SH-SY5Y (cell line): ENCODE measurements at regions not wholly inside any gene's neighbourhood (a gene's known extent, or its start where the extent isn't known, plus 50 kb on each side); places are given as distances from the start of the nearest gene placed in this dataset.

Experiments used
- GATA2 ChIP-seq: IDR thresholded peaks from 2 replicates; pipeline ENCODE4 v1.6.1; 2011; ENCODE audit warnings: mild to moderate bottlenecking, low read depth, low read length
- GATA3 ChIP-seq: IDR thresholded peaks from 2 replicates; pipeline ENCODE4 v1.6.1; 2011; ENCODE audit warnings: low read depth, mild to moderate bottlenecking, low read length, moderate library complexity

DNA sequence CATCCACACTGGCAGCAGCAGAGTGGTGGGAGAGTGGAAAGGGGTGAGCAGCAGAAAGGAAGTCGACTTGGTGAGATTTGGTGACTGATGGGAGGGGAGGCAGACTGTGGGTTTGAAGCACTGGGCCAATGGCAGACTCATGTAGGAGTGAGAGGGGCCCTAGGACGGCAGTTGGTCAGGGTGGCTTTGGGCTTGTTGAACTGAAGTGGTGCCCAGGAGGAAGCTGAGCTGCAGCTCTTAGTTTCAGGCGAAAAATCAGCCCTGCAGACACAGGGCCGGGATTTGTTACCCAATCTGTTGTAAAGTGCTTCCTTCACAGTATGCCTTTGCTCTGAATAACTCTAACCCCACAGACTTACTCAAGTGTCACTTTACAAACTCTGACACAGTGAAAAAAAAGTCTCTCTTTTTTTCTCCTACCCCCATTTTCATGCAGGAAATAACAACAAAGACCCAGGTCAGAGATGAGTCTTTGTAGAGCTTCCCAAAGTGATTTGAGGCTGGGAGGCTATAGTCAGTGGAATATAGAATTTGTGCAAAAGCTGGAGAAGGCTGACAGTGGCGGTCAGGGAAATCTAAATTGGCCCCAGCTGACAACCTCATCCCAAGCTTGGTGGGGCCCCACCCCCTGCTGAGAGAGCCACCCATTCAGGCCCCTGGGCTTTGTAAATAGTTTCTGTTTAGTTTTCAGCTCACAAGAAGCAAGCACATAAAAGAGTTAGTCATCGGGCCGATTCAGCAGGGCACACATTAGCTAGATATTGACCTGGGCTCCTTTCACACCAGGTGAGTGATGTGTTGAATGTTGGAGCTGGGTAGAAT is 226.9 kb downstream of the VAPA start:
- TF ChIP-seq GATA2 (no peak), GATA3 (no peak)

DNA sequence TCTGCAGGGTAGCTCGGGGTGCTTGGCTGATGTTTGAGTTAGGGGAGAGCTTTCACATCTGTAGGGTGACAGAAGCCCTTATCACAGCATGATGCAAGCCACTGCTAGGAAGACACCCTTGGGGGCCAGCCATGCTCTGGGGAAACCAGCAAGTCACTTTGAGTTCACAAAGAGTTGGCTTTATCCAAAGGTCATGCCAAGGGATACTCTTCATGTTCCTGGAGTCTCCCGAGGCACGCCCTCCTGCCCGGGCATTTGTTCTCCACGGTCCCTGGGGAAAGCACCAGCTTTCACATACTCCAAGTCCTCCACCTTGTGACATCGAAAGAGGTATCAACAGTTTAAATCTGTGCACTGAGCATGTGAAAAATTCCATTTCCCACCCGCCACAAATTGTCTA is 227.7 kb downstream of the VAPA start:
- TF ChIP-seq GATA2 = no peak
- TF ChIP-seq GATA3 = no peak

DNA sequence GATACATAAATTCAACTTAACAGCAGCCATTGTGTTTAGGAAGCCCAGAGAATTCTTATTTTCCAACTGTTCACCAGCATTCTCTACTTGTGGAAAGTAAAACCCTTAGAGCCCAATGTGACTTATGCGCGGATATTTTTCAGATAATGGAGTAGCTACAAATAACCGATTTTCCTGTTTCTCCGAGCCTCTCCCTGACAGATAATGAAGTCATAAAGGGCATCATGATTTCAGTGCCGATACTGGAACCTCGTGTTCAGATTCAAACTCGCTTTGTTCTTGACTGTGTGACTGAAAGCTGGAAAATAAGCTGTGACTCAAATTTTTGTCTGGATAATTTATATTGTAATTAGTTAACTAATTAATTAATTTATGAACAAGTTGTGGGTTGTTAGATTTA is 228.2 kb downstream of the VAPA start:
- TF ChIP-seq GATA2 (no peak), GATA3 (no peak)

DNA sequence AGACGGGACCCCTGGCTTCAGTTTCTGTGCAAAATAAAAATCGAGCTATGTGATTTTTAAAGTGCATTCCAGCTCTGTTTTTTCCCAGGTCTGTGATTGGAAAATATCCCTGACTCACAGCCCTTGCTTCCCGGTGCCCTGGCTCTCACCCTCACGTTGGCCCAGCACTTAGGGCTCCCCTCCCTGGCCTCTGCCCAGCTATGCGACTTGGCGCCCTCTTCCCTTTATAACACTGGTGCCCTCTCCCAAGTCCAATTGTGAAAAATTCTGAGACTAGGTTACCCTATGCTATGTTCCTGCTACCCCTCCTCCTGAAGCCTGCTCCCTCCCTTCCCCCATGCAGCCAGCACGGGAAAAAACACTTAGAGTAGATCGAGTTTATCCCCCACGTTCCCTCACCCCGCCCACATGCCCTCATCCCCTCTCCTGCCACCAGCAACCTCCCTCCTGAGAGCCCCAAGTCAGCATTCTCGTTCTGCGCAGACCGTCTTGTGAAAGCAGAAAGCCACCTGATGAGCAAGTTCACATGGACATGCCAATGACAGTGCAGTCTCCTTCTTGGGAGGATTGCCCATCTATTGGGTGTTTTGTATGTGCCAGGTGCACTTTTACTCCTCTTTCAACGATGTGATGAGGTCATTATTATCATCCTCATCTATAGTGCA is 228.8 kb downstream of the VAPA start:
- no peak for TF ChIP-seq GATA2
- TF ChIP-seq GATA3 = no peak

DNA sequence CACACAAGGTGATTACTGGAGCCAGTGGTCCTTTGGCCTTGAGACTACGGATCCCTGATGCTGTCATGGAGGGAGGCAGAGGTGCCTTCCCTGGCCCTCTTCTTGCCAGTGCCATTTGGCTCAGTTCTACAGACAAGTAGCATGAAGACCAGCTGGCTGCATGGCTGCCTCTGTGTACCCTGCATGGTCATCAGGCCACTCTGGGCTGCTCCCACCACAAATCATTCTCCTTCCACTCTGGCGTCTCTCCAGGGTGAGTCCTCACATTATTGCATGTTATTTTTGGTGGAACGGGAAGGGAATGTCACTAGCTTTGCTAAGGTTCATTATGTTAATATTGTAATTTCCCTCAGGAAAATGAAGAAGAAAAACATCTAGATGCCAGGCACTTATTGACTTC is 229.8 kb downstream of the VAPA start:
- TF ChIP-seq GATA2 (no peak), GATA3 (no peak)

DNA sequence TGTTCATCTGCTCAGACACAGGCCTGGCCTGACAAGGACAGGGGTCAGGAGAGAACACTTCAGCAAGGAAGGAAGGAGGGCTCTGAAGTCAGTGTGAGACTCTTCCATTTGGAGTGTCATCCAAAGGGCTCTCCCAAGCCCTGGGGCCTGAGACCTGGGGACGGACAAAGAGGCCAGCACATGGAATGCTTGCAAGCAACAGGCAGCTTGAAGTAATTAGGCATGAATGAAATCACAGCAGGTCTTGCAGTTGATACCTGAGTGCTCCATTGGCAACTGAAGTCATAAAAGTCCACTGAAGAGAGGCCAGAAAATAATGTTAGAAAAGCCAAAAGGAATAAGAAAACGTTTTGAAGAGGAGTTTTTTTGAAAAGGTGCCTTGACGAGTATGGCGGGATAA is 231.7 kb downstream of the VAPA start:
- TF ChIP-seq GATA2 (no peak), GATA3 (no peak)

DNA sequence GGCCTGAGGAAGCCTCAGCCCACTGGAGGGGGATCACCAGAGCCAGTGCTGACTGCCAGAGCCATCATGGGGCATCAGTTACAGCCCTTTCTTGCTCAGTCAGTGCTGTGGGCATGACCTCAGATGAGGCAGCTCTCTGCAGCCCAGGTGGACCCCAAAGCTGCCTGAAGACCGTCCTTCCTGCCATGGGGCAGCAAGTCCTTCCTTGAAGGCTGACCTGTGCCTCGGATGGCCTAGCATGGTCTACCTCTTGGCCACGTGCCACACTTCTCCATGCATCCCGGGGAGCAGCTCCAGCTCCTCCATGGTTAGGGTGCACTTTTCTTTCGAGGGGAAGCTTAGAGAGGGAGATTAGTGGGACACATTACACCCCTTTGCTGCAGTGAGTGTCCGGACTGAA is 233.4 kb downstream of the VAPA start:
- TF ChIP-seq GATA2 (no peak), GATA3 (no peak)

DNA sequence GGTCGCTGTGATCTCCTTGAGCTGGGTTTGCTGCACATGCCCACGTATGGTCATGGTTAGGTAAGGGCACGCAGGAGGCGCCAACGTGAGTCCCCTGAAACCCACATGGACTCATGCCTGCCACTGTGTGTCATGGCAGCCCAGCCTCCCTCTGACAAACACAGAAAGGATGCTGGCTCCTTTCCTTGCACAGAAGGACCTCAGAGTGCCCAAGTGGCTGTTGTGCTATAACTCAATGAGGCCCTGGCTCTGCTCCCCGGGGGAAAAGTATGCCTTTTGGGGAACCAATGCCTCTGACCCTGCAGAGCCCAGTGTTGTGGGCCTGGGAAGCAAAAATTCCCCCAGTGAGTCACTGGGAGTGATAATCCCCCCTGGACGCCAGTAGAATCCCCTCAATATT is 233.9 kb downstream of the VAPA start:
- TF ChIP-seq GATA2 (no peak), GATA3 (no peak)

DNA sequence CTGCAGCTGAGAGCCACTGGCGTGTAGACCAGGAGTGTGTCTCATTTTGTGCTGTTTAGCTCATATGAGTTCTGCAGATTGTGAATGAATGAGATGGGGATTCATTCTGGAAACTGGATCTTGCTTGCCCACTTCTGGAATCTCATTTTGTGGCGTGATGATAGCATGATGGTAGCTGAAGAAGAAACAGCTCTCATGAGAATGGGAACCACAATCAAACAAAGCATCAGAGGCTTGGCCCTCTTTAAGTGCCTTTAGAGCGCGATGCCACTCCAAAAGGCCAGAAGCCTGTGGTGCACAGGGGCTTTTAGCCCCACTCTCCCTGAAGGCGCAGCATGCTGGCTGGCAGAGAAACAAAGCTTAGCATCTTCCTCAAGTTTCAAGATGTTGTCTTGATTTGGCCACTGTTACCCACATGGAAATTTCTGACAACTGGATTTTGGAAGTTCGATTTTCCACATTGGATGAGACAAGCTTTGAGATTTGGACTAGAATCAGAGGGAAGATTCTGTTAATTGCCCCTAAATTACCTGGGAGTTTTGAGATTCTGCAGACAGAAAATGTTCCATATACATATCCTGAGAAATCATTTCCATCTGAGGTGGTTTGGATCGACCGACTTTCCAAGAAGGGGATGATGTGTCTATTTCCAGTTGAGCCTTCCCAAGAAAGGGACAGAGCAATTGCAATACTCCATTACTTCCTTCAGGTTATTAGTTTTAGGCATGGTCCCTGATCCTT is 234.5 kb downstream of the VAPA start:
- TF ChIP-seq GATA2 = no peak
- TF ChIP-seq GATA3 = no peak

DNA sequence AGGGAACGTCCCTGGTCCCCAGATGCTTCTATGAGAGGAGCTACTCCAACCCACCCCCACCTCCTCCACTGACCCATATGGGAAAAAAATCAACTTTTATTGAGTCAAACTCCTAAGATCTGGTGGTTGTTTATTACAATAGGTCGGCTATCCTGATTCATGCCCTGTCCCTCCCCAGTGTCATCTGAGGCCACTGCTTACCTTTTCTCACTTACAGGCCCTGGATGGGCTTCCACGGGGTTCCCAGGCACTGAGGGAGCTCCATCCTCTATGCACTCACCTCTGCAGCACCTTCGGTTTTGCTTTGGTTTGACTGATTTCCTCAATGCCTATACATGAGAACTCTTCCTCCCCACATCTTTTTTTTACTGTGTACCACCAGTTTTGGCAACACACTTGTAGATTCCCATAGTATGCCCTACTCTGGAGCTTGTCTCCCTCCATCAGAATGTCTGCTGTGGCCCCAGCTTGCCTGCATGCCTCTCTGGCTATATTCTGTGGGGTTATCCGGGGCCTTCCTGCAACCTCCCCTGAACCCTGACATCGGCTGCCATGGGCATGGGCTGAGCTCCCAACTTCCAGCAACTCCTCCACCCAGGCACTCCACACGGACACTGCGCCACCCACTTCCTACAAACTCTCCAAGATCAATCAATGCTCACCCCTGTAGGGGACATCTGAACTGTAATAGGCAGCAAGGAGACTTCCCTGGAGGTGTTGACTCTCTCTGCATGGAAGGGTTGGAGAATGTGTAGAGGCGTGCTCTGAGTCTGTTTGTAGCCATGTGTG is 236.1 kb downstream of the VAPA start:
- TF ChIP-seq GATA3 (no peak), GATA2 (no peak)

DNA sequence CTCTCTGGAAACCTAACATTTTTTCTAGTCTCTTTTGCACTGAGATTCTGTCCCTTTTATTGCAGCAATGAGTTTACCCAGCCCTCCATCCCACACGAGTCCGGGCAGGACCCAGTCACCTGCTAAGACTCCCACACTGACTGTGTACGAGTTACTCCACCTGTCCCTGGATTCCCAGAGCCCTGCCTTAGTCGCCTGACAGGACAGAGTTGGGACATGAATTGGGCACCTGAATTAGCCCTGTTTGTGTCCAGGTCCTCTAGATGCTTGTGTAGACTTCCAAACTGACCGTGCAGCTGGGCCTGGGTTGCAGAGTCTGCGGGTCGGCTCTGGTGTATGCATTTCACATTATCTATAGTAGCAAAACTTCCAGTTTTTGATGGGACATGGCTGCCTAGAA is 238.7 kb downstream of the VAPA start:
- TF ChIP-seq GATA3 (no peak), GATA2 (no peak)

DNA sequence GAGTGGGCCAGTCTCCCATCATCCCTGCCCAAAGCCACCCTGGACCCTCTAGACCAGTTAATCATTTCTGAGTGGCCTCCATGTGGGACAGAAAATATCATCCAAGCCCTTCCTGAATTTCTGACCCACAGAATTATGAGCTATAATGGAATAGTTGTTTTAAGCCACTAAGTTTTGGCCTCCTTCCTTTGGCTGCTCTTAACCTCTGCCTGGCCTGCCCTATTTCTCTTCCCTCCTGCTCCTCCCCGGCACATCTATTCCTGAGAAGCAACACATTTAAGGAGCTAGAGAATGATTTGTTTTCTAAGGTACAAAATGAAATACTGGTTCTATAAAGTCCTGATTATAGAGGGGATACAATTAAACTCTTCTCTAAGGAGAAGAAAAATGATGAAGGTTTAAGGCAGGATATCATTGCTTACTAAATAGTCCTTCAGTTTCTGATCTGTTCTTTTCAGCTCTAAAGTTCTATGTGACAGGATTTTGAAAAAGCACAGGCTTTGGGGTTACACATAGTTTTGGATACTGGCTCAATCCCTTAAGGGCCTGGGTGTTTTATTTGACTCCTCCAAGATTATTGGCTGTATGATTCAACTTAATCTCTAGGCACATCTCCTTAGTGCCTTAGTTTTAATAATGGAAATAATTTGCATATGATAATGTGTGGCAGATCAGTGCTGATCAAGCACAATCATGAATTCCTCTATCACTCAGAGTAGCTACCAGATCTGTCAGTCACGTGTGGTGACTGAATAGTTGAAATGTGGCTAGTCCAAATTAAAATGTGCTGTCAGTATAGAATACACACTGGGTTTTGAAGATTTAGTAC is 240.3 kb downstream of the VAPA start:
- TF ChIP-seq GATA3 (no peak), GATA2 (no peak)

DNA sequence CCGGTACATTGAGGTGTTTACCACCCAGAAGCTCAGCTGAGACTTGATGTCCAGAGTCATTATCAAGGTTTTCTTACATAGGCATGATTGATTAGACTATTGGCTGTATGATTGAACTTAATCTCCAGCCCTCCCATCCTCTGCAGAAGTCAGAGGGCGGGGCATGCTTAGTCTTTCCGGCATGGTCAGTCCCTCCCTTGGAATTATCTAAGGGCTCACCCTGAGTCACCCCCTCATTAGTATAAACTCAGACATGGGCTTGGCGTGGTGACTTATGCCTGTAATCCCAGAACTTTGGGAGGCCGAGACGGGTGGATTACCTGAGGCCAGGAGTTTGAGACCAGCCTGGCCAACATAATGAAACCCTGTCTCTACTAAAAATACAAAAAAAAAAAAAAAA is 243.9 kb downstream of the VAPA start:
- TF ChIP-seq GATA3 (no peak), GATA2 (no peak)

DNA sequence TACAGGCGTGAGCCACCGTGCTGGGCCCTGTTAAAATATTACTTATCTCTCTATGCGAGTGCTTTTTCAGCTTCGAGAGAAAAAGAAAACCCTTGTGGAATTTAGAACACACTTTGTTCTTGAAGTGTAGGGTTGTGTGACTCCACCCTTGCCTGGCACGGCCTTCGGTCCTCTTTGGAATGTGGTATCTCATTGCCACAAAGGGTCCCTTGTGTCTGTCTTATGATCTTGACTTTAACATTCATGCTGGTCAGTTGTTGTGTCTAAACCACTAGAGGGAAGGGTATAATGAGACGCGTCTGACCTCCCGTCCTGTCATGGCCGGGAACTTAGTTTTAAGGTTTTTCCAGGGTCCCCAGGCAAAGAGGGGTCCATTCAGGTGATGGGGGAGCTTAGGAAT is 246.4 kb downstream of the VAPA start:
- no peak for TF ChIP-seq GATA2
- no peak for TF ChIP-seq GATA3
